Activated naive CD8-positive, alpha-beta T cell (primary cell): ENCODE measurements at regions not wholly inside any gene's neighbourhood (a gene's known extent, or its start where the extent isn't known, plus 50 kb on each side); places are given as distances from the start of the nearest gene placed in this dataset.

Source experiments
- H3K27ac Mint-ChIP-seq: one replicate; pipeline ENCODE4 v1.8.0; 2021; ENCODE audit warnings: mixed read lengths
- H3K27me3 Mint-ChIP-seq: one replicate; pipeline ENCODE4 v1.8.0; 2021; ENCODE audit warnings: mixed read lengths
- H3K36me3 Mint-ChIP-seq: one replicate; pipeline ENCODE4 v1.8.0; 2021; ENCODE audit warnings: mixed read lengths
- H3K4me1 Mint-ChIP-seq: one replicate; pipeline ENCODE4 v1.8.0; 2021; ENCODE audit warnings: low read depth, mixed read lengths
- H3K4me3 Mint-ChIP-seq: one replicate; pipeline ENCODE4 v1.8.0; 2021; ENCODE audit warnings: mild to moderate bottlenecking, mixed read lengths
- H3K9me3 Mint-ChIP-seq: one replicate; pipeline ENCODE4 v1.8.0; 2021; ENCODE audit warnings: low read depth, mixed read lengths

DNA sequence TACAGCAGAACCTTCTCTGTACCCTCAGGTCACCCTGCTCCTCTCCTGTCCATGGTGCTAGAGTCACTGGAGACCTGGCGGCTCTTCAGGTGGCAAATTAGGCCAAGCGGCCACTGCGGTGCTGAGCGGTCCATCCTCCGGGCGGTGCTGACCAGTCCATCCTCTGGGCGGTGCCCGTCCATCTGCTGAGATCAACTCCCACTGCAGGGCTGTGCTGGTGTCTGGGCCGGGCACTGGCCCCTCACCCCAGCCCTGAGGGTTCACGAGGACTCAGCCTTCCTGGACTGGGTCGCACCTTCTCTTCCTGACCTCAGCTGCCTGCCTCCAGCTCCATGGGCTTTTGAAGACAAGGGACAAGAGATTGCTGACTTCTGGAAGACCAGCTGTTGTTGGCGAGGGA, 782.9 kb downstream of the BRD1 start:
- H3K4me3 Mint-ChIP-seq, result no peak overlapping the region
- H3K27me3 Mint-ChIP-seq, result no peaks in the 10 kb centered on the region
- H3K9me3 Mint-ChIP-seq, result no peaks in the 10 kb centered on the region

GRCh38 chr22:49044091-49044490, 783.6 kb downstream of the BRD1 start:
- no peaks in the 10 kb centered on the region for H3K4me1 Mint-ChIP-seq
- no peak overlapping the region for H3K4me3 Mint-ChIP-seq
- H3K27me3 Mint-ChIP-seq, result no peaks in the 10 kb centered on the region
- no peaks in the 10 kb centered on the region for H3K36me3 Mint-ChIP-seq
- H3K9me3 Mint-ChIP-seq, result no peaks in the 10 kb centered on the region
- H3K27ac Mint-ChIP-seq, result no peak overlapping the region

More for the DNA sequence above, 782.9 kb downstream of the BRD1 start:
- no peaks in the 10 kb centered on the region for H3K36me3 Mint-ChIP-seq
- H3K4me1 Mint-ChIP-seq, result no peaks in the 10 kb centered on the region
- H3K27ac Mint-ChIP-seq, result no peak overlapping the region

- Mint-ChIP-seq H3K4me3 (no peak overlapping the region), H3K36me3 (no peaks in the 10 kb centered on the region), H3K27me3 (no peaks in the 10 kb centered on the region), H3K4me1 (no peaks in the 10 kb centered on the region), H3K9me3 (no peaks in the 10 kb centered on the region), H3K27ac (no peak overlapping the region)
Observed at GRCh38 chr22:49042877-49043859, 784.5 kb downstream of the BRD1 start.

DNA sequence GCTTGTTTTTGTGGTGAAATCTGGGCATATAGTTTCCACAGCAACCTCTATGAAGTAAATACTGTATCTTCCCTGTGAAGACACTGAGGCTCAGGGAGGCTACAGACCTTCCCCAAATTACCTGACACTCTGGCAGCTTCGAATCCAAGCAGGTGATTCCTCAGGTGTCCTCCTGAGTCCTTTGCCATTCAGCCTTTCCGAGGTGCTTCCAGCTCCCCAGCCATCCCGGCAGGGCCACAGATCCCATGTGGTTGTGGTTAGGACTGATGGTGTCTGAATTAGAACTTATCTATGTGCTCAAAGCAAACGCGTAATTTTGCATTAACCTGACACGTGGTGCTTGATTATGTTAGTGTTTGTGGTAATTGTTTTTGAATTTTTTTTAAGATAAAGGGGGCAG, 785.6 kb downstream of the BRD1 start:
- Mint-ChIP-seq H3K9me3 (no peaks in the 10 kb centered on the region), H3K4me3 (no peak overlapping the region), H3K27ac (no peak overlapping the region), H3K36me3 (no peaks in the 10 kb centered on the region), H3K27me3 (no peaks in the 10 kb centered on the region), H3K4me1 (no peaks in the 10 kb centered on the region)

- Mint-ChIP-seq H3K9me3 (no peaks in the 10 kb centered on the region), H3K4me1 (no peaks in the 10 kb centered on the region), H3K36me3 (no peaks in the 10 kb centered on the region), H3K4me3 (no peak overlapping the region), H3K27ac (no peak overlapping the region), H3K27me3 (no peaks in the 10 kb centered on the region)
Observed at GRCh38 chr22:49040754-49041467, 786.8 kb downstream of the BRD1 start.

DNA sequence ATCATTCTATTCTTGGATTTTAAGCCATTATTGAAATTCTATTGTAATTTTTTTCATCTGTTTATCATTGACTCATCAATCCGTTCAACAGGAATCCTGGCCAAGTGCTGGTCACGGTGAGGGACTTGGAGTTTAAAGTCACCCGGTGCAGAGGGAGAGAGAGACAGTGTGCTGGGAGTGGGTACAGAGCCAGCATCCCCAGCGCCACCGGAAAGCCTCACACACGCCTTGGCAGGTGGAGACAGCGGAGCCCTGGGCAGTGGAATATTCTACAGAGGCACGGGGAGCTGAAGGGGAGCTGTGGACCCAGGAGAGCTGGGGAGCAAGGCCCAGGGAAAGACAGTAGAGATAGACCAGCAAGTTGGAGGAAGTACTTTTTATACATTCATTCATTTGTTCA, 787.6 kb downstream of the BRD1 start:
- Mint-ChIP-seq H3K27ac (no peak overlapping the region), H3K4me1 (no peaks in the 10 kb centered on the region), H3K4me3 (no peak overlapping the region)

GRCh38 chr22:49039625-49040024, 788.0 kb downstream of the BRD1 start:
- Mint-ChIP-seq H3K27ac (no peak overlapping the region), H3K36me3 (no peaks in the 10 kb centered on the region), H3K4me1 (no peaks in the 10 kb centered on the region), H3K27me3 (no peaks in the 10 kb centered on the region), H3K9me3 (no peaks in the 10 kb centered on the region), H3K4me3 (no peak overlapping the region)

More for the DNA sequence above, 787.6 kb downstream of the BRD1 start:
- no peaks in the 10 kb centered on the region for H3K9me3 Mint-ChIP-seq
- H3K36me3 Mint-ChIP-seq, result no peaks in the 10 kb centered on the region
- no peaks in the 10 kb centered on the region for H3K27me3 Mint-ChIP-seq

DNA sequence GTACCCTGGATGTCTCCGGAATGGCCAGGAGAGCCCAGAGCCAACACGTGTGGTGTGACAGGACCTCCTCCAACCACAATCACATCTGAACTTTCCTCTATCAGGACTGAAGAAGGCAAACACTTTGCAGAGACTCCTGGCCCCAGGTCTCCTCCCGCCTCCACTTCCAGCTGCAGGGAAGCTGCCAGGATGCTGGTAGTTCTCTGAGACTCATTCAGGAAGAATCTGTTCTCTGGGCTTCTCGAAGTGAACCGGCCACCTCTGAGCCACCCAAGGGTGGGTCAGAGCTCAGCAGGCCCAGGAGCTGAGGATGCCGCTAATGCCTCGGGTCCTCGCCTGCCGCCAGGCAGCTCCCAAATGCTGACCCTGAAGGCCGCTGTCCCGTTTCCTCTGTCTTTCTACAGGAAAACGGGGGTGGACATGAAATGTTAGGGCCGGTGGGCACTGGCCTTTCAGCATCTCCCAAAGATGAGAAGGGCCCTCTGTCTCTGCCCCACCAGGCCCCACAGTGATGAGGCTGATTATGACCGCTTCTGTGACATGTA, 789.9 kb downstream of the BRD1 start:
- Mint-ChIP-seq H3K27ac (no peak overlapping the region), H3K4me3 (no peak overlapping the region), H3K4me1 (no peaks in the 10 kb centered on the region), H3K9me3 (no peaks in the 10 kb centered on the region), H3K27me3 (peaks cover 1% of the 10 kb centered on the region), H3K36me3 (no peaks in the 10 kb centered on the region)

DNA sequence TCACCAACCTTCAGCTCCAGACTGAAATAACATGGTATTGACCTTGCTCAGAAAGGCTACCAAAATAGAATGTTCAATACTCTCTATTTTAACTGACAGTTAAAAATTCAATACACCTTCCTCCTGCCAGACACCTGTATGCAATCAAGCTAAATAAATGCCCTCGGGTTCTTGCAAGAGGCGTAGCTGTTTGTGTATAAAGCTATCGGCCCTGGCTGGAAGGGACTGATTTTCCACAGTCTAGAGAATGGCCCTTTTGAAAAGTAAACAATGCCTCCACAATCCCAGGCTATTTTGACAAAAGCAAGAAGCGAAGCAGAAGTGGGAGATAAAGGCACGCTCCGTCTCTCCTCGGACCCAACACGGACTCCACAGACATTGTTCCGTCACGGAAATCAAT, 791.2 kb downstream of the BRD1 start:
- Mint-ChIP-seq H3K9me3 (no peaks in the 10 kb centered on the region), H3K36me3 (no peaks in the 10 kb centered on the region), H3K4me3 (no peak overlapping the region), H3K4me1 (no peaks in the 10 kb centered on the region), H3K27me3 (peaks cover 1% of the 10 kb centered on the region), H3K27ac (no peak overlapping the region)

DNA sequence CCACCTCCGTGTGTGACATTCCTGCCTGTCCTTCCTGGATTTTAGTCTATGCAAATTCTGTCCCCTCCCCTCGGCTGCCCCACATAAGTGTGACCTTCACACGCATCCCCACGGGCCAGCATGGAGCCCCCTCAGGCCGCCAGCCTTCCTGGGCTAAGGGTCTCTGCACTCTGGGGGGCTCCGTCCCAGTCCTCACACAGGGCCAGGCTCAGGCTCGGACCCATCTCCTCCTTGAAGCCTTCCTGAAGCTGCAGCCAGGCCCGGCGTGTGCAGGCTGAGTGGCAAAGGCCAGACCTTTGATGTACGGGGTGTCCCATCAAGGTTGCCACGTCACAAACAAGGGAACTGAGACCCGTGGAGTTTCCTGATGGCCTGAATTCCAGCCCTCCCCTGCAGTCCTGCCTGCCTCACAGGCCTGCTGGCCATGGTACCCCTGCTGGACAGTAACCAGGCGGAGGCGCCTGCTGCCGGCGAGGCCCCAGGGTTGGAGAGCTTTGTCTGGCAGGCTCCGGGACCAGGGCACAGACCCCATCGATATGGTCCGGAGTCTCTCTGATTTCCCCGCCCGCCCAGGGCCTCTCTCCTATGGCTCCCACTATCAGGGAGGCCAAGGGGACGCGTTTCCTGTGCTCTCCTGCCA, 791.7 kb downstream of the BRD1 start:
- peaks cover 1% of the 10 kb centered on the region for H3K27me3 Mint-ChIP-seq
- no peaks in the 10 kb centered on the region for H3K4me1 Mint-ChIP-seq
- no peaks in the 10 kb centered on the region for H3K9me3 Mint-ChIP-seq
- H3K36me3 Mint-ChIP-seq, result no peaks in the 10 kb centered on the region
- H3K4me3 Mint-ChIP-seq, result no peak overlapping the region
- no peak overlapping the region for H3K27ac Mint-ChIP-seq

- H3K27ac Mint-ChIP-seq, result no peak overlapping the region
- no peak overlapping the region for H3K4me3 Mint-ChIP-seq
Observed at GRCh38 chr22:49034836-49035817, 792.5 kb downstream of the BRD1 start.

DNA sequence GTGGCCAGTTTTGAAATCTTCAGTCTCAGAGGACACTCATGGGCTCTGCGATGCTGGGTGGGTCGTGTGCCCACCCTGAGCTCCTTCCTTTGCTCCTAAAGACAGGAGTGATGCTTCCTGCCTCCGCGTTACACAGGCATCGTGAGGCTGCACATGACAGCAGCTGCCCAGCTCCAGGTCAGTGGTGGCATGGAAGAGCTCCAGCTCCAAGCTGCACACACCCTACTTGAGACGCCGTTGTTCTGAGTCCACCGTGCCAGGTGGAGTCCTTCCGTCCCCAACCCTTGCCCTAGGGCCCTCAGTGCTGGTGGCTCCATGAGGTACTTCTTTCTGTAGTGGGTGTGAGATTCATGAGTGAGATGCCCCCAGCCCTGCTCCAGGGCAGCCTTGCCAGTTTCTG, 794.1 kb downstream of the BRD1 start:
- Mint-ChIP-seq H3K9me3 (no peaks in the 10 kb centered on the region), H3K36me3 (no peaks in the 10 kb centered on the region), H3K27ac (no peak overlapping the region), H3K4me3 (no peak overlapping the region), H3K4me1 (no peaks in the 10 kb centered on the region), H3K27me3 (peaks cover 3% of the 10 kb centered on the region)

More at GRCh38 chr22:49034836-49035817, 792.5 kb downstream of the BRD1 start:
- Mint-ChIP-seq H3K9me3 (no peaks in the 10 kb centered on the region), H3K4me1 (no peaks in the 10 kb centered on the region), H3K36me3 (no peaks in the 10 kb centered on the region), H3K27me3 (peaks cover 1% of the 10 kb centered on the region)

GRCh38 chr22:49032821-49033220, 794.9 kb downstream of the BRD1 start:
- H3K27me3 Mint-ChIP-seq, result peaks cover 4% of the 10 kb centered on the region
- no peaks in the 10 kb centered on the region for H3K9me3 Mint-ChIP-seq
- H3K36me3 Mint-ChIP-seq, result no peaks in the 10 kb centered on the region
- H3K27ac Mint-ChIP-seq, result no peak overlapping the region
- H3K4me1 Mint-ChIP-seq, result no peaks in the 10 kb centered on the region
- H3K4me3 Mint-ChIP-seq, result no peak overlapping the region

DNA sequence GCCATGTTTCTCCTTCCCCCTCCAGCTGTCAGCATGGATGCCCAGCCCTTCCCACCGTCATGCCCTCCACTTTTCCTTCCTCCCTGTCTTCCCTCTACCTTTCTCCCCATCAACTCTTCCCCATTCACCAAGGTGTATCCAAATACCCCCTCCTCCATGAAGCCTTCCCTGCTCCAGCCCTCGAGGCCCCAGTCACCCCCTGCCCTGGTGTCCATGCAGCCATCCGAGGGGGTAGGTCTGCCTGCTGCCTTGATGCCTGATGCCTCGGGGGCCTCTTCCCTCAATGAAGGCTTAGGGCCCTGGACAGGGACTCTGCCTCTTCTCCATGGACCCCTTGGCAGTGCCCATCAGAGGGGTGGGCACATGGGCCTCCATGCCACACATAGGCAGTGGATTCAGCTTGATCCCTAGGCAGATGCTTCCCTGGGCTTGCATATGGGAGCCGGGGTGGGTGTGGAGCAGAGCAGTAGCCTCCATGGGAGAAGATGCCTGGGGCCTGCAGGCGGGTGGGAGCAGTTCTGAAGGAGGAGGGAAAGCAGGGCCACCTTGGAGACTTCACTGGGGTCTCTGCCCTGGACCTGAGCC, 795.8 kb downstream of the BRD1 start:
- Mint-ChIP-seq H3K9me3 (no peaks in the 10 kb centered on the region), H3K4me1 (no peaks in the 10 kb centered on the region), H3K27ac (no peak overlapping the region), H3K36me3 (no peaks in the 10 kb centered on the region), H3K4me3 (no peak overlapping the region), H3K27me3 (peaks cover 4% of the 10 kb centered on the region)
